GM12878 (cell line): ENCODE measurements at regions not wholly inside any gene's neighbourhood (a gene's known extent, or its start where the extent isn't known, plus 50 kb on each side); places are given as distances from the start of the nearest gene placed in this dataset.

ENCODE experiments used
- ATAC-seq: fragments of 200-7000 bp; cut with Tn5 transposase; 3 replicates; pipeline ENCODE4 v1.9.1; 2020; ENCODE audit warnings: mild to moderate bottlenecking, moderate library complexity
- BruUV-seq: library from RNA; stranded (reverse); fragments of 400-500 nt; replicated peaks from 2 replicates; lab custom pipeline; 2021; lab: Mats Ljungman, UMichigan
- CTCF ChIA-PET: fragments of 300-600 bp; sonication (Branson Sonifier 250); formaldehyde crosslinking; extraction: SDS; loops from one replicate; lab custom pipeline; 2021; ENCODE audit warnings: inconsistent platforms; lab: Yijun Ruan, JAX
- POLR2A ChIA-PET: fragments of 350-600 bp; formaldehyde crosslinking; extraction: SDS; loops from one replicate; lab custom pipeline; 2021; ENCODE audit warnings: inconsistent platforms; lab: Charles Lee
- RAD21 ChIA-PET: fragments of 300-600 bp; sonication (Branson Sonifier 250); formaldehyde crosslinking; loops from one replicate; lab custom pipeline; 2023; ENCODE audit warnings: antibody characterized with exemption; ENCODE audit not compliant: unreplicated experiment; lab: Charles Lee
- SMC1A ChIA-PET: fragments of 300-600 bp; sonication (Branson Sonifier 250); formaldehyde crosslinking; loops from one replicate; lab custom pipeline; 2023; ENCODE audit not compliant: unreplicated experiment, uncharacterized antibody; lab: Charles Lee
- DNase-seq: peaks from one replicate; pipeline ENCODE4 v3.0.0-alpha.2; 2011; ENCODE audit warnings: low read depth, low spot score
- FAIRE-seq: peaks from 3 replicates; lab custom pipeline; 2011; peaks lifted over from hg19 to GRCh38; lab: Jason Lieb, UNC
- H2AFZ ChIP-seq: 2 replicates; pipeline ENCODE4 v1.6.0; 2011; ENCODE audit warnings: low read depth, low read length, control low read depth; ENCODE audit not compliant: control insufficient read depth
- H3K27ac ChIP-seq: 2 replicates; pipeline ENCODE4 v1.5.1; 2011; ENCODE audit warnings: control low read depth; ENCODE audit not compliant: control insufficient read depth, insufficient read depth
- H3K27me3 ChIP-seq, 2 experiments: replicated peaks in 1 of 2; 2 replicates each; pipeline versions ENCODE4 v1.6.0 to v1.6.1; 2011; ENCODE audit warnings: low read length in 1 of 2; ENCODE audit not compliant: control insufficient read depth in 2 of 2, insufficient read depth in 2 of 2
- H3K36me3 ChIP-seq, 2 experiments: 2 replicates each; pipeline ENCODE4 v1.5.1; 2011; ENCODE audit warnings: low read length in 1 of 2; ENCODE audit not compliant: control insufficient read depth in 2 of 2, insufficient read depth in 2 of 2
- H3K4me1 ChIP-seq: 2 replicates; pipeline ENCODE4 v1.6.1; 2011; ENCODE audit warnings: mild to moderate bottlenecking, low read length, moderate library complexity, mixed read lengths; ENCODE audit not compliant: control insufficient read depth, insufficient read depth
- H3K4me2 ChIP-seq: 2 replicates; pipeline ENCODE4 v1.6.0; 2011; ENCODE audit warnings: control low read depth; ENCODE audit not compliant: control insufficient read depth, insufficient read depth
- H3K4me3 ChIP-seq: fragments of 200-600 bp; sonication (generic); 2 replicates; pipeline ENCODE4 v1.5.1; 2016
- H3K79me2 ChIP-seq: 2 replicates; pipeline ENCODE4 v1.6.0; 2011; ENCODE audit warnings: low read length; ENCODE audit not compliant: control insufficient read depth, insufficient read depth
- H3K9ac ChIP-seq: 2 replicates; pipeline ENCODE4 v1.8.0; 2011; ENCODE audit warnings: low read length, control low read depth, mixed read lengths; ENCODE audit not compliant: control insufficient read depth, insufficient read depth
- H3K9me3 ChIP-seq: replicated peaks from 3 replicates; pipeline ENCODE4 v1.5.1; 2011; ENCODE audit warnings: mild to moderate bottlenecking, low read length; ENCODE audit not compliant: control insufficient read depth, insufficient read depth
- H4K20me1 ChIP-seq: 2 replicates; pipeline ENCODE4 v1.6.0; 2011; ENCODE audit not compliant: control insufficient read depth, insufficient read depth
- ASH2L ChIP-seq: fragments of 300-600, 200-600 bp; sonication (generic); IDR thresholded peaks from 2 replicates; pipeline ENCODE4 v1.6.1; 2017; ENCODE audit warnings: low read depth, mild to moderate bottlenecking, borderline replicate concordance
- BHLHE40 ChIP-seq, 2 experiments: fragments of 450-650 bp in 1 of 2; IDR thresholded peaks; 2 replicates each; pipeline ENCODE4 v1.6.1; 2011 to 2017; ENCODE audit warnings: low read depth in 2 of 2, borderline replicate concordance in 1 of 2, improper control_type of control experiment in 1 of 2, low read length in 1 of 2, mild to moderate bottlenecking in 1 of 2
- BRCA1 ChIP-seq: IDR thresholded peaks from 2 replicates; pipeline ENCODE4 v1.6.1; 2011; ENCODE audit warnings: low read depth, low read length, improper control_type of control experiment
- CBFB ChIP-seq: IDR thresholded peaks from 2 replicates; pipeline ENCODE4 v1.6.1; 2016; ENCODE audit warnings: antibody characterized with exemption, low read depth
- IKZF2 ChIP-seq, 2 experiments: fragments of 450-650 bp; IDR thresholded peaks; 2 replicates each; pipeline ENCODE4 v1.6.1; 2017; ENCODE audit warnings: mild to moderate bottlenecking in 2 of 2, moderate library complexity in 2 of 2
- IRF4 ChIP-seq: IDR thresholded peaks from 2 replicates; pipeline ENCODE4 v1.6.1; 2011; ENCODE audit warnings: low read depth, low read length
- MYB ChIP-seq: fragments of 150-350 bp; IDR thresholded peaks from 2 replicates; pipeline ENCODE4 v1.6.1; 2014; ENCODE audit warnings: mild to moderate bottlenecking, low read depth, low read length, borderline replicate concordance
- NFXL1 ChIP-seq: fragments of 450-650 bp; IDR thresholded peaks from 2 replicates; pipeline ENCODE4 v1.6.1; 2017; ENCODE audit warnings: antibody characterized with exemption, mild to moderate bottlenecking, borderline replicate concordance
- PML ChIP-seq: IDR thresholded peaks from 2 replicates; pipeline ENCODE4 v1.6.1; 2012; ENCODE audit warnings: low read length, inconsistent platforms
- TAF1 ChIP-seq: IDR thresholded peaks from 2 replicates; pipeline ENCODE4 v1.6.1; 2011; ENCODE audit warnings: mild to moderate bottlenecking, low read depth, low read length, borderline replicate concordance
- USF2 ChIP-seq: IDR thresholded peaks from 2 replicates; pipeline ENCODE4 v1.6.1; 2011; ENCODE audit warnings: low read depth, low read length, improper control_type of control experiment, borderline replicate concordance
- ZBTB4 ChIP-seq: fragments of 450-650 bp; formaldehyde crosslinking; IDR thresholded peaks from 2 replicates; pipeline ENCODE4 v1.4.0; 2022; ENCODE audit warnings: mild to moderate bottlenecking, moderate library complexity
- WGBS: methylation state at CpG from one replicate; pipeline ENCODE4 v1.1.6; 2016; ENCODE audit warnings: low lambda C conversion rate; ENCODE audit not compliant: insufficient replicate concordance, insufficient coverage; ENCODE audit errors: missing lambda C conversion rate; 5-methylcytosine and 5-hydroxymethylcytosine counted together
- in situ Hi-C: fragments of 300-500 bp; cut with MboI; formaldehyde crosslinking; loops from 9 replicates; pipeline ENCODE4 v1.14.3; 2018; ENCODE audit warnings: mixed read lengths
- intact Hi-C: fragments of 100-400 bp; cut with micrococcal nuclease; formaldehyde crosslinking; loops from one replicate; pipeline ENCODE4 v1.14.2; 2022; ENCODE audit not compliant: unreplicated experiment
- TF ChIP-seq, protein P1 (sequence below): fragments of 450-650 bp; IDR thresholded peaks from 2 replicates; pipeline ENCODE4 v1.6.1; 2014; ENCODE audit warnings: mild to moderate bottlenecking
- TF ChIP-seq, protein P2 (sequence below): fragments of 450-650 bp; IDR thresholded peaks from 2 replicates; pipeline ENCODE4 v1.6.1; 2017; ENCODE audit warnings: mild to moderate bottlenecking, moderate library complexity

- ATAC-seq (no peak), FAIRE-seq (no peak), DNase-seq (no peak)
- POLR2A ChIA-PET: interaction anchor here (0.6 kb wide), 1 partner anchor 11 kb away, joined by 3 read pairs; no protein-coding TSS in a partner anchor
- no peaks in the 10 kb centered on the region for H3K36me3 ChIP-seq
- no peak overlapping the region for H3K9ac ChIP-seq
- 49% methylated on average over 2 of the region's 2 CpGs for WGBS
- intact Hi-C loops: no loop called here
- BruUV-seq: no TSS peak
- H3K27ac ChIP-seq: no peak overlapping the region
- H3K9me3 ChIP-seq: no peaks in the 10 kb centered on the region
- no peak overlapping the region for H2AFZ ChIP-seq
- no peak overlapping the region for H3K4me3 ChIP-seq
- H3K4me2 ChIP-seq: no peak overlapping the region
- TF ChIP-seq BHLHE40 (IDR thresholded peaks at IDR 0.05; ENCODE audit: borderline replicate concordance in 1 of 2, low read depth in 2 of 2, low read length in 1 of 2): no peak
- TF ChIP-seq IRF4: no peak
- no peak for TF ChIP-seq USF2
- TF ChIP-seq, protein P1, sequence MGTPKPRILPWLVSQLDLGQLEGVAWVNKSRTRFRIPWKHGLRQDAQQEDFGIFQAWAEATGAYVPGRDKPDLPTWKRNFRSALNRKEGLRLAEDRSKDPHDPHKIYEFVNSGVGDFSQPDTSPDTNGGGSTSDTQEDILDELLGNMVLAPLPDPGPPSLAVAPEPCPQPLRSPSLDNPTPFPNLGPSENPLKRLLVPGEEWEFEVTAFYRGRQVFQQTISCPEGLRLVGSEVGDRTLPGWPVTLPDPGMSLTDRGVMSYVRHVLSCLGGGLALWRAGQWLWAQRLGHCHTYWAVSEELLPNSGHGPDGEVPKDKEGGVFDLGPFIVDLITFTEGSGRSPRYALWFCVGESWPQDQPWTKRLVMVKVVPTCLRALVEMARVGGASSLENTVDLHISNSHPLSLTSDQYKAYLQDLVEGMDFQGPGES: no peak
- TF ChIP-seq BRCA1: no peak
- no peak for TF ChIP-seq ZBTB4
- no peak for TF ChIP-seq IKZF2 (IDR thresholded peaks at IDR 0.05)
- no peak for TF ChIP-seq CBFB
- no peak for TF ChIP-seq MYB
- TF ChIP-seq PML: no peak
- TF ChIP-seq NFXL1: no peak
- no peak for TF ChIP-seq ASH2L
- TF ChIP-seq, protein P2, sequence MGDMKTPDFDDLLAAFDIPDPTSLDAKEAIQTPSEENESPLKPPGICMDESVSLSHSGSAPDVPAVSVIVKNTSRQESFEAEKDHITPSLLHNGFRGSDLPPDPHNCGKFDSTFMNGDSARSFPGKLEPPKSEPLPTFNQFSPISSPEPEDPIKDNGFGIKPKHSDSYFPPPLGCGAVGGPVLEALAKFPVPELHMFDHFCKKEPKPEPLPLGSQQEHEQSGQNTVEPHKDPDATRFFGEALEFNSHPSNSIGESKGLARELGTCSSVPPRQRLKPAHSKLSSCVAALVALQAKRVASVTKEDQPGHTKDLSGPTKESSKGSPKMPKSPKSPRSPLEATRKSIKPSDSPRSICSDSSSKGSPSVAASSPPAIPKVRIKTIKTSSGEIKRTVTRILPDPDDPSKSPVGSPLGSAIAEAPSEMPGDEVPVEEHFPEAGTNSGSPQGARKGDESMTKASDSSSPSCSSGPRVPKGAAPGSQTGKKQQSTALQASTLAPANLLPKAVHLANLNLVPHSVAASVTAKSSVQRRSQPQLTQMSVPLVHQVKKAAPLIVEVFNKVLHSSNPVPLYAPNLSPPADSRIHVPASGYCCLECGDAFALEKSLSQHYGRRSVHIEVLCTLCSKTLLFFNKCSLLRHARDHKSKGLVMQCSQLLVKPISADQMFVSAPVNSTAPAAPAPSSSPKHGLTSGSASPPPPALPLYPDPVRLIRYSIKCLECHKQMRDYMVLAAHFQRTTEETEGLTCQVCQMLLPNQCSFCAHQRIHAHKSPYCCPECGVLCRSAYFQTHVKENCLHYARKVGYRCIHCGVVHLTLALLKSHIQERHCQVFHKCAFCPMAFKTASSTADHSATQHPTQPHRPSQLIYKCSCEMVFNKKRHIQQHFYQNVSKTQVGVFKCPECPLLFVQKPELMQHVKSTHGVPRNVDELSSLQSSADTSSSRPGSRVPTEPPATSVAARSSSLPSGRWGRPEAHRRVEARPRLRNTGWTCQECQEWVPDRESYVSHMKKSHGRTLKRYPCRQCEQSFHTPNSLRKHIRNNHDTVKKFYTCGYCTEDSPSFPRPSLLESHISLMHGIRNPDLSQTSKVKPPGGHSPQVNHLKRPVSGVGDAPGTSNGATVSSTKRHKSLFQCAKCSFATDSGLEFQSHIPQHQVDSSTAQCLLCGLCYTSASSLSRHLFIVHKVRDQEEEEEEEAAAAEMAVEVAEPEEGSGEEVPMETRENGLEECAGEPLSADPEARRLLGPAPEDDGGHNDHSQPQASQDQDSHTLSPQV: no peak
- no peak for TF ChIP-seq TAF1
- TF ChIP-seq, all 136 proteins: peak for 0
- Histone ChIP-seq H3K27me3 (peaks cover 0 to 2% of the 10 kb centered on the region in 2 experiments; a peak in 2 of 4 replicates), H4K20me1 (no peaks in the 10 kb centered on the region), H3K4me1 (no peaks in the 10 kb centered on the region), H3K79me2 (no peaks in the 10 kb centered on the region)
- ChIA-PET SMC1A (no interaction called here), CTCF (interaction anchor here (0.6 kb wide), 1 partner anchor 28 kb away, joined by 3 read pairs; no protein-coding TSS in a partner anchor), RAD21 (no interaction called here)
- in situ Hi-C loops: no loop called here
Measured at GRCh38 chr2:16246281-16246850, 306.0 kb downstream of the MYCN start.
